IPS DF 6.9 (cell line): ENCODE measurements at regions not wholly inside any gene's neighbourhood (a gene's known extent, or its start where the extent isn't known, plus 50 kb on each side); places are given as distances from the start of the nearest gene placed in this dataset.
"Not testable (repeated sequence)": the region's sequence is repeated elsewhere in the genome, so short reads cannot be mapped to it uniquely, and the experiment has no call there.

Experiments used
- DNase-seq: peaks from one replicate; pipeline ENCODE4 v3.0.0-alpha.2; 2013; ENCODE audit warnings: low read depth, low spot score
- H3K27ac ChIP-seq: one replicate; pipeline ENCODE4 v1.5.1; 2013; ENCODE audit warnings: low read length, control low read depth
- H3K27me3 ChIP-seq: 2 replicates; pipeline ENCODE4 v1.6.1; 2013; ENCODE audit warnings: mild to moderate bottlenecking, low read length; ENCODE audit not compliant: control insufficient read depth, insufficient read depth
- H3K36me3 ChIP-seq: 2 replicates; pipeline ENCODE4 v1.6.1; 2013; ENCODE audit warnings: low read length; ENCODE audit not compliant: control insufficient read depth, insufficient read depth
- H3K4me1 ChIP-seq: 2 replicates; pipeline ENCODE4 v1.6.1; 2013; ENCODE audit warnings: low read length; ENCODE audit not compliant: control insufficient read depth, insufficient read depth
- H3K4me3 ChIP-seq: 2 replicates; pipeline ENCODE4 v1.5.1; 2013; ENCODE audit warnings: mild to moderate bottlenecking, low read length
- H3K9me3 ChIP-seq: 2 replicates; pipeline ENCODE4 v1.6.1; 2013; ENCODE audit warnings: low read length, inconsistent platforms; ENCODE audit not compliant: control insufficient read depth, insufficient read depth
- WGBS: extraction: QIAGEN DNeasy Blood & Tissue Kit; methylation state at CpG from one replicate; pipeline ENCODE4 v1.1.7; 2013; ENCODE audit warnings: mixed read lengths, missing lambda C conversion rate; ENCODE audit not compliant: insufficient read length, insufficient coverage; 5-methylcytosine and 5-hydroxymethylcytosine counted together

GRCh38 chr1:163571950-163572349 lies 250.2 kb downstream of the NUF2 start:
- no peaks in the 10 kb centered on the region for H3K36me3 ChIP-seq
- WGBS, result no CpG with 5 or more reads among the region's 4 CpGs
- no peaks in the 10 kb centered on the region for H3K4me1 ChIP-seq
- no peaks in the 10 kb centered on the region for H3K27me3 ChIP-seq
- H3K9me3 ChIP-seq, result no peaks in the 10 kb centered on the region
- no peak for DNase-seq
- no peak overlapping the region for H3K27ac ChIP-seq
- H3K4me3 ChIP-seq, result no peak overlapping the region

GRCh38 chr1:163574119-163574518 lies 252.4 kb downstream of the NUF2 start:
- DNase-seq, result no peak
- Histone ChIP-seq H3K4me1 (no peaks in the 10 kb centered on the region), H3K27me3 (no peaks in the 10 kb centered on the region), H3K27ac (no peak overlapping the region), H3K36me3 (no peaks in the 10 kb centered on the region), H3K4me3 (no peak overlapping the region), H3K9me3 (no peaks in the 10 kb centered on the region)
- no CpG with 5 or more reads among the region's 6 CpGs for WGBS

- Histone ChIP-seq H3K27me3 (no peaks in the 10 kb centered on the region), H3K4me1 (no peaks in the 10 kb centered on the region), H3K36me3 (no peaks in the 10 kb centered on the region), H3K4me3 (no peak overlapping the region), H3K9me3 (no peaks in the 10 kb centered on the region), H3K27ac (no peak overlapping the region)
- no peak for DNase-seq
- no CpG with 5 or more reads among the region's 3 CpGs for WGBS
Observed at GRCh38 chr1:163580926-163581325, 259.2 kb downstream of the NUF2 start.

- no peak for DNase-seq
- H3K36me3 ChIP-seq, result no peaks in the 10 kb centered on the region
- no peak overlapping the region for H3K4me3 ChIP-seq
- WGBS, result no CpG with 5 or more reads among the region's 4 CpGs
- no peak overlapping the region for H3K27ac ChIP-seq
- no peaks in the 10 kb centered on the region for H3K9me3 ChIP-seq
- peaks cover 2% of the 10 kb centered on the region for H3K4me1 ChIP-seq
- H3K27me3 ChIP-seq, result no peaks in the 10 kb centered on the region
Observed at GRCh38 chr1:163583661-163584181, 262.0 kb downstream of the NUF2 start.

- DNase-seq, result no peak
- no peak overlapping the region for H3K4me3 ChIP-seq
- H3K36me3 ChIP-seq, result no peaks in the 10 kb centered on the region
- no CpG with 5 or more reads among the region's 3 CpGs for WGBS
- no peaks in the 10 kb centered on the region for H3K9me3 ChIP-seq
- no peak overlapping the region for H3K27ac ChIP-seq
- H3K27me3 ChIP-seq, result no peaks in the 10 kb centered on the region
- H3K4me1 ChIP-seq, result peaks cover 2% of the 10 kb centered on the region
Observed at GRCh38 chr1:163585796-163586195, 264.0 kb downstream of the NUF2 start.

GRCh38 chr1:163588796-163589195 lies 267.0 kb downstream of the NUF2 start:
- Histone ChIP-seq H3K27ac (no peak overlapping the region), H3K9me3 (no peaks in the 10 kb centered on the region), H3K4me3 (no peak overlapping the region), H3K36me3 (no peaks in the 10 kb centered on the region), H3K27me3 (no peaks in the 10 kb centered on the region), H3K4me1 (peaks cover 2% of the 10 kb centered on the region)
- WGBS, result no CpG with 5 or more reads among the region's 2 CpGs
- no peak for DNase-seq

GRCh38 chr1:163589735-163590134 lies 268.0 kb downstream of the NUF2 start:
- no CpG with 5 or more reads among the region's 2 CpGs for WGBS
- peaks cover 2% of the 10 kb centered on the region for H3K4me1 ChIP-seq
- H3K27ac ChIP-seq, result no peak overlapping the region
- H3K36me3 ChIP-seq, result no peaks in the 10 kb centered on the region
- DNase-seq, result no peak
- no peaks in the 10 kb centered on the region for H3K27me3 ChIP-seq
- H3K9me3 ChIP-seq, result no peaks in the 10 kb centered on the region
- no peak overlapping the region for H3K4me3 ChIP-seq

- not testable (repeated sequence) for H3K4me3 ChIP-seq, H3K9me3 ChIP-seq, DNase-seq, H3K36me3 ChIP-seq, H3K27me3 ChIP-seq, H3K4me1 ChIP-seq, H3K27ac ChIP-seq
- WGBS, result no CpG with 5 or more reads among the region's 2 CpGs
Observed at GRCh38 chr1:163591131-163591530, 269.4 kb downstream of the NUF2 start.

- not testable (repeated sequence) for H3K4me3 ChIP-seq, H3K27me3 ChIP-seq, H3K27ac ChIP-seq, H3K36me3 ChIP-seq, DNase-seq, H3K9me3 ChIP-seq, H3K4me1 ChIP-seq
- WGBS, result no CpG with 5 or more reads among the region's 3 CpGs
Observed at GRCh38 chr1:163592623-163593022, 270.9 kb downstream of the NUF2 start.

GRCh38 chr1:163596106-163596505 lies 274.4 kb downstream of the NUF2 start:
- no CpG with 5 or more reads among the region's 3 CpGs for WGBS
- not testable (repeated sequence) for H3K4me1 ChIP-seq, H3K27me3 ChIP-seq, H3K36me3 ChIP-seq, DNase-seq, H3K9me3 ChIP-seq, H3K4me3 ChIP-seq
- peak overlapping the region; percentile 31 for H3K27ac ChIP-seq

- DNase-seq, result peak; percentile 52
- H3K27ac ChIP-seq, result peak overlapping the region; percentile 31
- WGBS, result no CpG with 5 or more reads among the region's 5 CpGs
Observed at GRCh38 chr1:163596541-163597258, 274.9 kb downstream of the NUF2 start.

More at GRCh38 chr1:163596541-163597258, 274.9 kb downstream of the NUF2 start:
- Histone ChIP-seq H3K4me1 (peaks cover 2% of the 10 kb centered on the region; the same call in 1 of the 2 replicates), H3K9me3 (no peaks in the 10 kb centered on the region), H3K36me3 (no peaks in the 10 kb centered on the region), H3K4me3 (no peak overlapping the region), H3K27me3 (no peaks in the 10 kb centered on the region)
